ENCODE measurements at regions not wholly inside any gene's neighbourhood (a gene's known extent, or its start where the extent isn't known, plus 50 kb on each side); places are given as distances from the start of the nearest gene placed in this dataset.

DNA sequence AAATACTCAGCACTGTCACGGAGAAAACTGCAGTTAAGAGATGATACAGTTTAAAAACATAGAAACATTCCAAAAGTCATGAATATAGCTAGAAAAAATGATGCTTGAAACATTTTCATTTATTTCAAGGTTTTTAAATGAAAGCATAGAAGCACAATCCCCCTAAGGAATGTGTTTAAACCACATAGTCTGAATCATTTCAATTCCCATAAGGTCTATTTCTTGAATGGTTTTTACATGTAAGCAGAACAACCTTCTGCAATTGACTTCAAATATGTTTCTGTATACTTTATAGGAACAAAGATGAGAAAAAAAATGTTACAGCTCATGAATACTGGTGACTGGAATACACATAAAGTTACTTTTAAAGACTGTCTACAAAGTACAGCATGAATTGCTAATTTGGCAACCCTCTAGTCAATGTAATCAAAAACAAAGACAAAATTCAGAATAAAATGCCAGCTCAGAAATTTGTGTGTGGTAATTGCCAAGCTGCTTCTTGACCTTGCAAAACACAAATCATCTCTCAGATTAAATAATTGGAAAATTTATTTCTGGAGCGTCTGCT lies 886.4 kb upstream of the ADGRL3 start:
- H3K9me3 ChIP-seq (replicated peaks): no peaks in the 10 kb centered on the region
- peak overlapping the region; percentile 61 for H3K27ac ChIP-seq
- no peaks in the 10 kb centered on the region for H3K27me3 ChIP-seq (replicated peaks)
- peaks cover 4% of the 10 kb centered on the region for H3K4me1 ChIP-seq (replicated peaks)
- H3K36me3 ChIP-seq: no peaks in the 10 kb centered on the region
- H3K4me3 ChIP-seq: no peak overlapping the region
- DNase-seq (ENCODE audit: low read depth in 1 of 2, low spot score in 2 of 2): peak in 1 of 2 experiments; percentile 33

DNA sequence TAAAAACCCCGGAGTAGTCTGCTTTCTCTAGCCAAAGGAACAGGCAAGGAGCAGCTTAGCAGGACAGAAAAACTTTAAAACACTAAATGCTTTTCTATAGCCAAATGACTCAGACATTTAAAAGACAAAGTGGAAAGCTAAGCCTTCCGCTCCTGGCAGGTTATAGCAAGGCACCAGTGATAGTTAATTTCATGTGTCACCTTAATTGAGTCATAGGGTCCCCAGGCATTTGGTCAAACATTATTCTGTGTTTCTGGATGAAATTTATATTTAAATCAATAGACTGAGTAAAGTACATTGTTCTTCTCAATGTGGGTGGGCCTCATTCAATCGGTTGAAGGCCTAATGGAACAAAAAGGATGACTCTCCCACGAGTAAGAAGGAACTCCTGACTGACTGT lies 885.7 kb upstream of the ADGRL3 start:
- peak; percentile 39 to 61 for DNase-seq (ENCODE audit: low read depth in 1 of 2, low spot score in 2 of 2)
- Histone ChIP-seq H3K9me3 (replicated peaks) (no peaks in the 10 kb centered on the region), H3K36me3 (no peaks in the 10 kb centered on the region), H3K27me3 (replicated peaks) (no peaks in the 10 kb centered on the region), H3K4me1 (replicated peaks) (peaks cover 4% of the 10 kb centered on the region), H3K4me3 (no peak overlapping the region), H3K27ac (peak overlapping the region; percentile 61)

DNA sequence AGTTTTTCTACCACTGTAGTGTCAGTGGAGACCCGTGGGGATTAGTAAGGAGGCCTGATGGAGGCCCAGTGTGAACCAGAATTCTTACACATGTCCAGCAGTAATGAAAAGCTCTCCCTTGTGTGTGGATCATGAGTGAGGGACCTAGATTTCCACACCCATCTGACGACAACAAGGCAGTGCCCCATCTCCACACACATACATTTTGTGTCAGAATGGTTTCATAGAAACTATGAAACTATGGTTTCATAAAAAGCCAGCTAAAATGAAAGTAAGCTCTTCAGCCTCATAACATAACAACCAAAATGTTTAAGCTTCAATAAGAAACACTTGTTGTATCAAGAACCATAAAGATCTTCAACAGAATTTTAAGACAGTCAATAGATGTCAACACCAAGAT lies 884.5 kb upstream of the ADGRL3 start:
- Histone ChIP-seq H3K27ac (no peak overlapping the region), H3K4me1 (replicated peaks) (peaks cover 4% of the 10 kb centered on the region), H3K27me3 (replicated peaks) (no peaks in the 10 kb centered on the region), H3K9me3 (replicated peaks) (no peaks in the 10 kb centered on the region), H3K36me3 (no peaks in the 10 kb centered on the region), H3K4me3 (no peak overlapping the region)
- no peak for DNase-seq (ENCODE audit: low read depth in 1 of 2, low spot score in 2 of 2)

DNA sequence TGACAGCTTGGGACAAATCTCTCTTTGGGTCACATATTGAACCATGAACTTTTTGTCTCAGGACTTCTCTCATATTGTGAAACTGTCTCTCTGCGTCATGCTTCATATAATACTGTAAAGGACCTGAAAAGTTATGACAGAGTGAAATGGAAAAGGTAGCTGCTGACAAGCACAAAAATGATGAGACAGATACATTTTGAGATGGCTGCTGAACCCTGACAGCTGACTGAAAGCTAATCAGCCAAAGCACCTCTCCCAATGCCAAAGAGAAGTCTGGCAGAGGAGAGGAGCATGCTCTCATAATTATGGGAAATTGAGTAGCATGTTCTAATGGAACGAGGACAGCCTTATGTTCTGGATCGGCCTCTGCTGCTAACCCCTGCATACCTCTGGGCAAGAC lies 873.4 kb upstream of the ADGRL3 start:
- no peak overlapping the region for H3K27ac ChIP-seq
- no peaks in the 10 kb centered on the region for H3K4me1 ChIP-seq (replicated peaks)
- H3K4me3 ChIP-seq: no peak overlapping the region
- H3K36me3 ChIP-seq: no peaks in the 10 kb centered on the region
- H3K27me3 ChIP-seq (replicated peaks): no peaks in the 10 kb centered on the region
- H3K9me3 ChIP-seq (replicated peaks): no peaks in the 10 kb centered on the region
- DNase-seq (ENCODE audit: low read depth in 1 of 2, low spot score in 2 of 2): no peak

DNA sequence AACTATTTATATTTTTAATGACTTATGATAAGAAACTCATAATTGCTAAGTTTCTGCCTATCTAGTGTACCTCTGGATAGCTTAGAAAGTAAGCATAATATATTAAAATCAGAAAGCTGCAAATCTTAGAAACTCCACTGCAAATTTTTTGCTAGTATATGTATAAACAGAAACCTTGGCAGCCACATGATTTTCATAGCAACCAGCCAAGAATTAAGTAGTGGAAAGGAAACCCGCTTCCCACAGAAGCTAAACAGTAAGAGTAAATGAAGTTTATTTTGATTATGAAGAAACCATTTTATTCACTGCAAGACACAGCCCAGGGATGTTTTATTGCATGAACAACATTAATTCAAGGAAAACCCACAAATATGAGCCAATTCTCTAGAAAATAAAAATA lies 872.5 kb upstream of the ADGRL3 start:
- no peaks in the 10 kb centered on the region for H3K27me3 ChIP-seq (replicated peaks)
- no peak for DNase-seq (ENCODE audit: low read depth in 1 of 2, low spot score in 2 of 2)

DNA sequence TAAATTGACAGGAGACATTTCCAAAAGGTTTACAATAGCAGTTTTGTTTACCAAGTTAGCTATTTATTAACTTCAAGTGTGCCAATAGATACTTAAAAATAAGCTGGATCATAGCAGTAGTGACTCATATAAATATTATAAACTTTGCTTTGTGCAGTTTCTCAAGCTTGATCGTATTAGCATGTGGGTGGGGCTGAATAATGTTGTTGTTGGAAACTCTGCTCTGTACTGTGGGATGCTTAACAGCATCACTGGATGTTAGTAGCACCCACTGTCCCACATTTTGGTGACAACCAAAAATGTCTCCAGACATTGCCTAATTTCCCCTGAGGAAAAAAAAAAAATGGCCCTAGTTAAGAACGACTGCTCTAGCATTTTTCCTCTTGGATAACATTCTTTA lies 855.2 kb upstream of the ADGRL3 start:
- no peaks in the 10 kb centered on the region for H3K36me3 ChIP-seq
- H3K27me3 ChIP-seq (replicated peaks): no peaks in the 10 kb centered on the region
- H3K4me3 ChIP-seq: no peak overlapping the region
- no peaks in the 10 kb centered on the region for H3K9me3 ChIP-seq (replicated peaks)
- no peak overlapping the region for H3K27ac ChIP-seq
- DNase-seq (ENCODE audit: low read depth in 1 of 2, low spot score in 2 of 2): no peak
- no peaks in the 10 kb centered on the region for H3K4me1 ChIP-seq (replicated peaks)

More for the DNA sequence above, 872.5 kb upstream of the ADGRL3 start:
- Histone ChIP-seq H3K4me1 (replicated peaks) (no peaks in the 10 kb centered on the region), H3K36me3 (no peaks in the 10 kb centered on the region), H3K9me3 (replicated peaks) (no peaks in the 10 kb centered on the region), H3K4me3 (no peak overlapping the region), H3K27ac (no peak overlapping the region)

DNA sequence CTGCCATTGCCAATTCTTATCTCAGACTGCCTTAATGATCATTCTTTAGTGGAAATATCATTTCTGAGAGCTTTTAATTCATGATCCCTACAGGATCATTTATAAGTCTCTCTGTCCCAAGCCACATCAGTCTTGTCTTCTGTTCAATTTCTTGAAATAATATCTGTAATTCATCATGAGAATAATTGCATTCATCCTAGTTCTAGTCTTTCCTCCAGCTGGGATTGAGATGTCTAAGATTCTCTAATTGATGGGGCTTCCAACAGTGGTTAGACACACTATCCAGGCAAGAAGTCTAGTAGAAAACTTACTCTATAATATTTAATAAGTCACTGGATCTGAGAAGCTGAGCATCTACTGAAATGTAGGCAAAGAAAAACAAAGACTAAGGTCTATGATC lies 854.7 kb upstream of the ADGRL3 start:
- DNase-seq (ENCODE audit: low read depth in 1 of 2, low spot score in 2 of 2): no peak
- Histone ChIP-seq H3K36me3 (no peaks in the 10 kb centered on the region), H3K4me3 (no peak overlapping the region), H3K27ac (no peak overlapping the region), H3K4me1 (replicated peaks) (no peaks in the 10 kb centered on the region), H3K27me3 (replicated peaks) (no peaks in the 10 kb centered on the region), H3K9me3 (replicated peaks) (no peaks in the 10 kb centered on the region)

DNA sequence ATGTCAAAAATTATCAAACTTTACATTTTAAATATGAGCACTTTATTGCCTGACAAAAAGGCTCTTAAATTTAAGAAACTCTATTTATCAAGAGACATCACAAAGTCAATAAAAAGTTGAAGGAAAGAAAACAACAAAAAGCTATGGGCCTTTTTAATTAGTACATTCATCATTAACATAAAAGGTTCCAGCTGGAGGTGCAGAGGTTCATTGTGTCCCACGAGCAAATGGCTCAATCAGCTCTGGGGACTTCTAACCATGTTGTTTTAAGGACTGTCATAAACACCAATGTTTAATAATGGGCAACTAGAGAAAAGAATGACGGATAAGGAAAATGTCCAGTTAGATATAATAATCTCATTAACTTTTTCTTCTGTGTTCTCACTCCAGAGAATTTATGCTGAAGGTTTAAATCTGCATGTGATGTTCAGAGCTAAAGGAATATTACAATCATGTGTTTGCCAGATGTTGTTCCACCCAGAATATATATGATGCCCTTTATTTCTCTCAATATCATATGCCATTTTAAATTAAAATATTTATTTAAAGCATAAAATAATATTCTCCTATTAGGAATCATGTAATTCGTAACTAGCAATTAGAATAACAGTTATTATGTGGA lies 840.3 kb upstream of the ADGRL3 start:
- Histone ChIP-seq H3K4me3 (no peak overlapping the region), H3K4me1 (replicated peaks) (no peaks in the 10 kb centered on the region), H3K27ac (no peak overlapping the region), H3K36me3 (no peaks in the 10 kb centered on the region), H3K9me3 (replicated peaks) (no peaks in the 10 kb centered on the region), H3K27me3 (replicated peaks) (no peaks in the 10 kb centered on the region)
- no peak for DNase-seq (ENCODE audit: low read depth in 1 of 2, low spot score in 2 of 2)

DNA sequence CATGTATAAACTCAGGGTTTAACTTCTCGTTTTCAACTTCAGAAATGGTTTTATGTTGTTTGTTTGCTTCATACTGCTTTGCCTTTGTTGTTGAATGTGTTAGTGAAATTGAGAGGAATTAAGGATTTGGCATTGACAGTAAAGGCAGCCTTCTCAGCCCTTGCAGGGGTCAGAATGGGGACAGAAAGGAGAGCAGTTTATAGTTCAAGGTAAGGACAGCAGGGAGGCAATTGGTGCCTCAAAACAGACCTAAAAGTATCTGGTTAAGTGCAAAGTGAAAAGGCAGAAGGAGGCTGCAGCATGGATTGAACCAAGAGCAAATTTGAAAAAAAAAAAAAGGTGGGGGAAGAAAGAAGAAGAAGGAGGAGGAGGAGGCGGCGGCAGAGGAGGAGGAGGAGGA lies 835.0 kb upstream of the ADGRL3 start:
- DNase-seq (ENCODE audit: low read depth in 1 of 2, low spot score in 2 of 2): no peak
- Histone ChIP-seq H3K4me1 (replicated peaks) (no peaks in the 10 kb centered on the region), H3K36me3 (no peaks in the 10 kb centered on the region), H3K4me3 (no peak overlapping the region), H3K27ac (no peak overlapping the region), H3K27me3 (replicated peaks) (no peaks in the 10 kb centered on the region), H3K9me3 (replicated peaks) (no peaks in the 10 kb centered on the region)

DNA sequence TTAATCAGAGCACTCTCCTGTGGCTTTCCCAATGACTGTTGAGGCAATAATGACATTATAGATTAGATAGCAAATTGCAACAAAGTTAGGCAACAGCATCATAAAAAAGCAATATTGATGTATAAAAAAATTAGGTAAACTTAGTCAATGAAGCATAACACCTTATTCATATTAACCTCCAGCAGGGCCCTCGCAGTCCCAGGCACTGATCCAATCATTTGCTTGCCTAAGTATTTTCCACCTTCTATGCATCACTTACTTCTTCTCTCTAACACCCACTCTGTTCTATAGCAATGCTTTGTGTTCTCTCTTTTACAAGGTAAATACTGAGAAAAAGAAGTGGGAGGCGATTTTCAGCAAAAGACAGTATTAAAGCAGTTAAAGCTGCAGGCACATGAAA lies 833.5 kb upstream of the ADGRL3 start:
- Histone ChIP-seq H3K27me3 (replicated peaks) (no peaks in the 10 kb centered on the region), H3K9me3 (replicated peaks) (no peaks in the 10 kb centered on the region), H3K4me3 (no peak overlapping the region), H3K4me1 (replicated peaks) (no peaks in the 10 kb centered on the region), H3K36me3 (no peaks in the 10 kb centered on the region), H3K27ac (no peak overlapping the region)
- DNase-seq (ENCODE audit: low read depth in 1 of 2, low spot score in 2 of 2): no peak

DNA sequence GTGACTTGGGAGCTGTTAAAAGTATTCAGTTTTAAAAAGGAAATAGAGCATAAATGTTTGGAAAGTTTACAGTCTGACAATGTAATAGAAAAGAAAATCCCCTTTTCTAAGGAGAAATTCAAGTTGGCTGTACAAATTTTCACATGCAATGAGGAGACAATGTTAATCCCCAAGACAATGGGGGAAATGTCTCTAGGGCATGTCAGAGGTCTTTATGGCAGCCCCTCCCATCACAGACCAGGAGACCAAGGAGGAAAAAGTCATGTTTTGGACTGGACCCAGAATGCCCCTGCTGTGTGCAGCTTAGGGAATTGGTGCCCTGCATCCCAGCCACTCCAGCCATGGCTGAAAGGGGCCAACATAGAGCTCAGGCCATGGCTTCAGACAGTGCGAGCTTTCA lies 831.1 kb upstream of the ADGRL3 start:
- DNase-seq (ENCODE audit: low read depth in 1 of 2, low spot score in 2 of 2): no peak
- Histone ChIP-seq H3K27ac (no peak overlapping the region), H3K4me1 (replicated peaks) (no peaks in the 10 kb centered on the region), H3K36me3 (no peaks in the 10 kb centered on the region), H3K27me3 (replicated peaks) (no peaks in the 10 kb centered on the region), H3K4me3 (no peak overlapping the region), H3K9me3 (replicated peaks) (no peaks in the 10 kb centered on the region)

DNA sequence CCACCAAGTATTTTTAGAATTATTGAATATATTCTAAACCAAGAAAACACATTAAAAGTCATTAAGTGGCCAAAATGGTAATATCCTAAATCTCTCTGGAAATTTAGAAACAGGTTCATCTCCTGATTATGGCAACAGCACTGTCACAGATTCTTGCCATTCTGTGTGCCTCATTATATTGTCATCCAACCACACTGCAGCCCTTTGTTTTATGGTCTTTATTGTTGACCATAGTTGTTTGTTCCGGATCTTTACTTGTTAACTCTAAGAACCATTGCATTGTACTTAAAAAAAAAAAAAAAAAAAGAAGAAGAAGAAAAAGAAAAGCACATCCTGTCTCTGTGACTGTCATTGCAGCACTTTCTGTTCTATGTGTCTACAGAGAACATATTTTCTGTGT lies 822.1 kb upstream of the ADGRL3 start:
- Histone ChIP-seq H3K27ac (no peak overlapping the region), H3K4me3 (no peak overlapping the region), H3K36me3 (no peaks in the 10 kb centered on the region), H3K9me3 (replicated peaks) (no peaks in the 10 kb centered on the region; the same call in none of the 2 replicates), H3K27me3 (replicated peaks) (no peaks in the 10 kb centered on the region), H3K4me1 (replicated peaks) (no peaks in the 10 kb centered on the region)
- DNase-seq (ENCODE audit: low read depth in 1 of 2, low spot score in 2 of 2): no peak

DNA sequence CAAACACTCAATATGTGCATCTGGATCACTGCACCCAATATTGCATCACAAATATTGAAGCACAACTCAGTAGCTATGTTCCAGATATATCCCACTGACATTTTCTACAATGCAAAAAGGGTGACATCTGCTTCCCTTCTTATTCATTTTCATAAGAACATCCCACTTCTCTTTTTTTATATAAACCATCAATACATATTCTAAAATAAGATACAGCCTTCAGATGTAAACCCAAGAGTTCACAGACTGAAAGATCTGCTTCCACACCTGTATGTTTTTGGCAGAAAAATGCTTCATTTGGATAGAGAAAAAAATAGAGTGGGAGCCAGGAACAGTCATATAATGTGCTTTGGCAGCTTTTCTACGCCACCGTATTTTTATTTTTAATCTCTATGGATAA lies 815.6 kb upstream of the ADGRL3 start:
- no peaks in the 10 kb centered on the region; the same call in none of the 2 replicates for H3K9me3 ChIP-seq (replicated peaks)
- H3K27me3 ChIP-seq (replicated peaks): no peaks in the 10 kb centered on the region
- H3K4me1 ChIP-seq (replicated peaks): no peaks in the 10 kb centered on the region
- H3K27ac ChIP-seq: no peak overlapping the region
- H3K4me3 ChIP-seq: no peak overlapping the region
- DNase-seq (ENCODE audit: low read depth in 1 of 2, low spot score in 2 of 2): no peak
- H3K36me3 ChIP-seq: no peaks in the 10 kb centered on the region

DNA sequence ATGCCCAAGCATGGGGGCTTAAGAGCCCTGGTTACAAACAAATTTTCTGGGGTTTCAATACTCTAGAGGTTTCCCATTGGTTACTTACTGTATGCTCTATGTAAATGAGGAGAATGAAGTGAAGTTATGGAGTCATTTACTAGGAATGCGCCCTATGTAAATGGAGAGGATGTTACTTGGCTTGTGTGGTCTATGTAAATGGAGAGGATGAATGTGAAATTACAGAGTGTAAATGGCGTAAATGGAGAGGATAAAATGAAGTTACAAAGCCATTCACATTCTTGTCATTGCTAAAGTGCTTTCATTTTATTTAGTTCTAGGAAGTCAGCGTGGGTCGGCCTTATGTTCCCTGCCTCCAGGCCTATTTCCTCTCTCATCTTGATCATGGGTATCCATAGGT lies 810.5 kb upstream of the ADGRL3 start:
- no peak for DNase-seq (ENCODE audit: low read depth in 1 of 2, low spot score in 2 of 2)
- Histone ChIP-seq H3K36me3 (no peaks in the 10 kb centered on the region), H3K27ac (no peak overlapping the region), H3K4me1 (replicated peaks) (no peaks in the 10 kb centered on the region), H3K27me3 (replicated peaks) (no peaks in the 10 kb centered on the region), H3K4me3 (no peak overlapping the region), H3K9me3 (replicated peaks) (no peaks in the 10 kb centered on the region; the same call in 1 of the 2 replicates)
